GM18868 (cell line): ENCODE measurements at regions not wholly inside any gene's neighbourhood (a gene's known extent, or its start where the extent isn't known, plus 50 kb on each side); places are given as distances from the start of the nearest gene placed in this dataset.
A peak's percentile ranks its signal among the peaks of the same experiment; 100 is the strongest.

Experiments used
- ATAC-seq: cut with Tn5 transposase; IDR thresholded peaks from one replicate; pipeline ENCODE4 v1.9.1; 2021; ENCODE audit warnings: mild to moderate bottlenecking, moderate library complexity; ENCODE audit not compliant: unreplicated experiment

DNA sequence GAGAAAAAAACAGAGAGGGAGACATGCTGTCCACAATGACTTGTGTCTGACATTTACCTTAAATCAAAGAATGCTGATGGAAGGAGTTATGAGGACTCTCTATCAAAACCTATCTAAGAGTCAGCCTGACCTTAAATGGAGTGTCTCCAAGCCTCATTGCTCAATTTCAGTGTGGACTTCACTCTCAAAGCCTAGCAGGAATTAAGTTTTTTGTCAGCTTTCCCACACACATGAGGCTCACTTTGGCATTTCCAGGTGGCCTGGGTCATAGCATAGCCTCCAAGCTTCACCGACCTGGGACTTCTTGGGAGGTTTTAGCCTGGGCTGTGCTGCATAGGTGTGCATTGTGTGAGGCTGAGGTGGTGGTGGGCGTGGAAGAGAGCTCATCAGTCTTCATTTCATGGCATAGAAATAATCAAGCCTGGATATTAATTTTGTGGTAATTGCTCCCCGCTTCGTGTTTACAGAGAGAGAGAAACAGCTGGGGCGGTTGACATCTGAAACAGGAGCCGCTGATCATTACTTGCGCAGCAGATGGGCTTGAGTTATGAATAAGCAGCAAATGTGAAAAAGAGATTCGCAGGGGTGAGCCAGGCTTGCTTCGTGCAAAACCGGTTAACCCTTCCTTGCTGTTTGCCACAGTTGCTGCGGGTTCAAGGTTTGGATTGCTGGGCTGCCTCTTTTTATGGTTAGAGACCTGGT lies 647.8 kb downstream of the INHBA start:
- ATAC-seq: no peak

DNA sequence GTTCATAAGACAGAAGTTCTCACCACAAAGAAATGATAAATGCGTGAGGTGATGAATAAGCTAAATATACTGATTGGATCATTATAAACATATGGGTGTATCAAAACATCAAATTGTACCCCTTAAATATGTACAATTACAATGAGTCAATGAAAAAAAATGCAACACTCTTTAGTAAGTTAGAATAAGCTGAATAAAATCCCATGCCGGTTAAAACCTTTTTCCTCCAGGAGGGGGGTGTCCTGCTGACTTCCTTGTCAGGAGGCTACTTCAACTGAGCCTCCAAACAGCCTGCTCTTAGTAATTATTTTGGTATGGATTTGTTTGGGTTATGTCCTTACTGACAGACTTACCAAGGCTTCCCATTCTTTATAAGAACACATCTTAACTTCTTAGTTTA lies 649.1 kb downstream of the INHBA start:
- ATAC-seq: no peak

DNA sequence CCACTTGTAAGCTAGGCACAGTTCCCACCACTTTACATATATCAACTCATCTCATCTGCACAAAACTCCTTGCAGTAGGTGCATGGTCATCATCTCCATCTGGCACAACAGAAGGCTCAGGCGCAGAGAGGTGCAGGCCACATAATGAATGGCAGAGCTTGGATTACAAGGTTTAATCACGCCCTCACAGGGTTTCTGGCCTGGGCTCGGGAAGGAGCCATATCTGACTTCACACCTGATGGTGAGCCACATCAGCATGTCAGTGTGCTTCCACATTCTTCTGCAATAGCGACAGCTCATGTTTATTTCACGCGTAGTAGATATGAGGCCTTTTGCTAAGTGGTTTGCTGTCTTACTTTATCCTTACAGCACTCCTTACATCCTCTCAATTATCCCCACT lies 650.2 kb downstream of the INHBA start:
- no peak for ATAC-seq

- no peak for ATAC-seq
These were observed 650.7 kb downstream of the INHBA start for GRCh38 chr7:41052201-41052600.

DNA sequence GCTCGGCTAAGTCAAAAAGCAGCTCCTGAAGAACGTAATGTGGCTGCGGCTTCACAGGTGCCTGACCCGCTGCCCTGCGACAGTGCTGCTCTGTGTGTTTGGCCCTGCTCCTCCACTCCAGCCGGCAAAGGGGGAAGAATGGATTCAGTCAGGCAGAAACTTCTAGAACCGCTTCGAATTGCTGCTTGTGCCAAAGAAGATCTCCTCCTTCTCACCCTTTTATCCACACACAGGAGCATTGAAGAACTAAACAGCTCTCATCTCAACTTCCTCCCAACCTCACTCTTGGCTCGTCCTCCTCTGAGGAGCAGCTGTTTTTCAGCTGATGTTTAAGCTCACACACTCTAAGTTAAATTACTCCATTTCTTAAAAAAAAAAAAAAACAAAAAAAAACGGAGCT lies 651.4 kb downstream of the INHBA start:
- no peak for ATAC-seq

DNA sequence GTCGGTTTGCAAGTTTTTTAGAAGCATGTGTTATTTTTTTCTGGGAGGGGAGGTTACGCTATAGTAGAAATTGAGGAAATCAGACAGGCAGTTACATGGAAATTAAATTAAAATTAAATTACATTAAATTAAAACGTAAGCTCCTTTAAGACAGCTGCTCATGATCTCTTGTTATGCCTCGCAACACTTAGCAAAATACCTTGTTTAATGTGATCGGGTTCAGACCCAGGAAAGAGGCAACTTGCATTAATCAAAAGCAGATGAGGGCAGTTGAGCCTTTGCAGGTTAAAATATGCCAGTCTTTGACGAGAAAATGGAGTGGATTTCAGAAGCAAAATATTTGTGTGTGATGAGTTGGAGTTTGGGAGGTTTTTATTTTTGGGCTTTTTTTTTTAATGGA lies 651.8 kb downstream of the INHBA start:
- ATAC-seq: no peak

DNA sequence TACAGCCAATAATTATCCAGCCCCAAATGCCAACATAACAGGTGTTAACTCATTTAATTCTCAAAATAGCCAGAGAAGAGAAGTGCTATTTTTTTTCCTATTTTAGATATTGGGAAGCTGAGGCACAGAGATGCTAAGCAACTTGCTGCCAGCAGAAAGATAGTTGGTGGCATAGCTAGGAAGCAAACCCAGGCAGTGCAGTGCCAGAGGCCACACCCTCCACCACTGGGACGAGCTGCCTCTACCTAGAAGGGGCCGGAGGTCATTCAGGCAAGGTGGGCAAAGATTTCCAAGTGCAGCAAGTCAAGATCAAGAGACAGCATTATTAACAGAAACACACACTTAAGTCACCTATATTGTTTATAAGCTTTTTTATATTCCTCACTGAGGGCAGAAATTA lies 654.1 kb downstream of the INHBA start:
- ATAC-seq: no peak

DNA sequence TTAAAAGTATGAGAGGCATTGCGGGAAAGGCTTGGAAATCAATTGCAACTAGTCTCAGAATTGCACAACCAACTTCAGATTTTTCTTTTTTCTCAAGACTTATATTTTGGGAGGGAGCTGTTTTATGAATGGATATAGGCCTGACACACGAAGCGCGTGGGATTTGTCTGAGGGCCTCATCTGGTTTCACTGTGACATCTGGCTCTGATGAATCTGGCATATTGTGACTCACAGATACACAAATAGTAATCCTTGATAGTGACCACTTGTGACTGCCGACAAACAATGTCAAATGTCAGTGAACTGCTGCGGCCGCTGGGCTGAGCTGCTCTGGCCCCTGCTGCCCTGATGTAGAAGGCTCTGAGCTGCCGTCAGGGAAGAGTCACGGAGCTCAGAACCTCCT lies 655.1 kb downstream of the INHBA start:
- ATAC-seq: no peak

GRCh38 chr7:41047211-41047610 lies 655.7 kb downstream of the INHBA start:
- no peak for ATAC-seq

- no peak for ATAC-seq
These were observed 656.1 kb downstream of the INHBA start for GRCh38 chr7:41046776-41047175.

- no peak for ATAC-seq
These were observed 656.6 kb downstream of the INHBA start for GRCh38 chr7:41046221-41046761.

DNA sequence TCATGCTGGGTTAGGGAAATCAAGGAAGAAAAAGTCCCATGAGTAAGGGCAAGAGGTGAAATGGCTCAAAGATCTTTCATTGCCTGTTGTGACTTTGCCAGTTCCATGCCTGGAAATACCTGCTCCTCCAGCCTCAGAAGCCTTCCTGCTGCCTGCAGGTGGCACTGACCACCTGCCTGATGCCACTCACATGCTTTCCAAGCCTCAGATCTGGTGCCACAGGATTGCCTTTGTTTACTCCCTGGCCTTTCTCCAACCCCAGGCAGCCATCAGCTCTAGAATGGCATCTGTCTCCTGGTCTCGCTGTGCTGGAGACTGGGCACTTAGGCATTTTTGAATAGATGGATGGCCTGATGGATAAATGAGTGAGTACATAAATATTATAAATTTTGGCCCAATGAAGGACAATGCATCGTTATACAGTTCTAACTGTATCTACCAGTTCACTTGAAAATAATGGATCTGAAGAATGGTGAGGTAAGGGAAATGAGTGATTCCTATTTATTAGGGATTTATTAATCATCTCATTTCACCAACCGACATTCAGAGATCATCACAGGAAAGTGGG lies 657.2 kb downstream of the INHBA start:
- ATAC-seq: peak; percentile 63

GRCh38 chr7:41039981-41040380 lies 662.9 kb downstream of the INHBA start:
- ATAC-seq: no peak

- no peak for ATAC-seq
These were observed 663.4 kb downstream of the INHBA start for GRCh38 chr7:41039386-41039953.

GRCh38 chr7:41038211-41038610 lies 664.7 kb downstream of the INHBA start:
- no peak for ATAC-seq

DNA sequence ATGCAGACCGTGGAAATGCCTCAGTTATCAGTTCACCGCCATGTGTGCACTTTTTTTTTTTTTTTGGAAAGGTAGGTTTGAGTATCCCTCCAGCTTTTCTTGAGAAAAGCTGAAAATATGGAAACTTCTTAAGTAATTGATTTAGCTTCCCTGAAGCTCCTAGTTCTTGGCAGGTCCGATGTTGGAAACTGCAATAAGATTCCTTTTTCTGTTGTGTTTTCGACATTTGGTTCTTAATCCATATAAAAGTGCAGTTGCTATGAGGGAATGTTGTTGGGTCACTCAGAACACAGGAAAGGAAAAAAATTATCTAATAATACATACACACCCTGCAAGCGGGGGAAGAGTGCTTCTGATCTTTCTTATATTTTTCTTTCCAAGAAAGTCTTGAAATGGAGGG lies 665.2 kb downstream of the INHBA start:
- ATAC-seq: no peak

DNA sequence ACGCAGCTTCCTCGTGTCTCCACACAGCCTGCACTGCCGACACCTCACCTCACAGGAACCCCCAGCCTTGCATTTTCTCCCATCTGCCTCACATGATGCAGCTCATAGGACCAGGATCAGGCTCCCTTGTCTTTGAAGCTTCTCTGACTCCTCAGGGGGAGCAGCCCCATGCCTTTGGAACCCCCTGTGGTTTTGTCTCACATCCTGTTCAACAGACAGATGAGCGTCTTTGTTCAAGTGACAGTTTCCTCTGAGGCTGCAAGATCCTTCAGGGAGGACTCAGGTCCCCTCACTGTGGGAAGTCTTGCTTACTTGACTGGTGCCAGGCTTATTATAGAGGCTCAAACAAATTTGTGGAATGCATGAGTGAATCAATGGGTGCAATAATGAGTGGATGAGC lies 667.1 kb downstream of the INHBA start:
- ATAC-seq: no peak

- no peak for ATAC-seq
These were observed 669.4 kb downstream of the INHBA start for GRCh38 chr7:41033500-41033899.

DNA sequence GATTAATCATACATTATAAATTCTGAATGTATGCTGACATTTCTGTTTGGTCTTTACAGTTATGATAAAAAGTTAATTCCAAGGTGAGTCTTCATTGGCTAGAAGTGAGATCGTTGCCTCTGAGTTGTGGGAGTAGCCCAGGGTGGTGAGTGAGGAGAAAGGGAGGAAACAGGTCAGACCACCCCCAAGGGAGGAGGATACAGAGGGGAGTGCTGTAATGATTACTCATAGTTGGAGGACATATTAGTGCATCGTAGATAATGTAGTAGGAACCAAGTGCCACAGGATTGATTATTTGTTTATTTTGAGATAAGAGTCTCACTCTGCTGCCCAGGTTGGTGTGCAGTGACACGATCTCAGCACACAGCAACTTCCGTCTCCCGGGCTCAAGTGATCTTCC lies 672.2 kb downstream of the INHBA start:
- no peak for ATAC-seq

DNA sequence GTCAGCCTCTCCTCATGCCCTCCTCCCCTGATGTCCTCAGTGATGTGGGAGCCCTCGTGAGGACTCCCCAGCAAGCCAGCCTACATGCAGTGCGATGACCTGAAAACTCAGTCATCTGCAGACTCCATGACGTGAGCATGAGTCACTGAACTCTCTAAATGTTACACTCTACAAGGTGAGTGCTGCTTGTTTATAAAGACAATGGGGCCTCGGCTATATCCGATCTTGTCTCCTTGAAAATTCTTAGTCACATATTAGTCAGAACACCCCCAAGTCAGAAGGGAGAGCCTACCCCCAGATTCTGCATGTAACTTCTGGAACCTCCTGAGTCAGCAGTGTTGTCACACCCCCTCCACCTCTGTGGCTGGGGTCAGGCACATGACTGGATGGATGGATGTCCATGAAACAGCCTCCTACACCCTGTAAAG lies 673.8 kb downstream of the INHBA start:
- ATAC-seq: peak; percentile 46

GRCh38 chr7:41028580-41028979 lies 674.3 kb downstream of the INHBA start:
- no peak for ATAC-seq

GRCh38 chr7:41027428-41028115 lies 675.3 kb downstream of the INHBA start:
- ATAC-seq: no peak
